ENCODE measurements at regions not wholly inside any gene's neighbourhood (a gene's known extent, or its start where the extent isn't known, plus 50 kb on each side); places are given as distances from the start of the nearest gene placed in this dataset.

DNA sequence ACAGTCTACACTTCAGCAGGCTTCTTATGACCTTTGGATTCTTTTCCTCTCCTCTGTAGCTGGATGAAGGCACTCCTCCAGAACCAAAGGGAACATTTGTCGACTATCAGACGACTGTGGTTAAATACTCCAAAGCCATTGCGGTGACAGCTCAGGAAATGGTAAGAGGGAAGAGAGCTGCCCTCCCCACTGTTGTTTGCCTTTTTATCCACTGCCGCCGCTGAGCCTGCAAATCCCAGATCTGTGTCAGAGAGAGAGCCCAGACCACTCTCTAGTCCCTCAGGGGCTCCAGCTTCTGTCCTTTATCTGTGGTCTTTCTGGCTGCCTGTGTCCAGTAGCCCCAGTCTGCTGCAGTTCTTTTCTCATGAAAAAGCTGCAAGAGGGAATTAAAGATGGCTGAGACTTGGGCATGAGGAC lies 261.5 kb upstream of the TPM1 start:
- no peak overlapping the region for H3K4me3 ChIP-seq (ENCODE audit: low read depth, low read length)
- TF ChIP-seq, protein P1, sequence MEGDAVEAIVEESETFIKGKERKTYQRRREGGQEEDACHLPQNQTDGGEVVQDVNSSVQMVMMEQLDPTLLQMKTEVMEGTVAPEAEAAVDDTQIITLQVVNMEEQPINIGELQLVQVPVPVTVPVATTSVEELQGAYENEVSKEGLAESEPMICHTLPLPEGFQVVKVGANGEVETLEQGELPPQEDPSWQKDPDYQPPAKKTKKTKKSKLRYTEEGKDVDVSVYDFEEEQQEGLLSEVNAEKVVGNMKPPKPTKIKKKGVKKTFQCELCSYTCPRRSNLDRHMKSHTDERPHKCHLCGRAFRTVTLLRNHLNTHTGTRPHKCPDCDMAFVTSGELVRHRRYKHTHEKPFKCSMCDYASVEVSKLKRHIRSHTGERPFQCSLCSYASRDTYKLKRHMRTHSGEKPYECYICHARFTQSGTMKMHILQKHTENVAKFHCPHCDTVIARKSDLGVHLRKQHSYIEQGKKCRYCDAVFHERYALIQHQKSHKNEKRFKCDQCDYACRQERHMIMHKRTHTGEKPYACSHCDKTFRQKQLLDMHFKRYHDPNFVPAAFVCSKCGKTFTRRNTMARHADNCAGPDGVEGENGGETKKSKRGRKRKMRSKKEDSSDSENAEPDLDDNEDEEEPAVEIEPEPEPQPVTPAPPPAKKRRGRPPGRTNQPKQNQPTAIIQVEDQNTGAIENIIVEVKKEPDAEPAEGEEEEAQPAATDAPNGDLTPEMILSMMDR (conservative IDR thresholded peaks at IDR 0.05; ENCODE audit: low read depth, low read length) = no peak
- DNase-seq (ENCODE audit: low read depth) = no peak

DNA sequence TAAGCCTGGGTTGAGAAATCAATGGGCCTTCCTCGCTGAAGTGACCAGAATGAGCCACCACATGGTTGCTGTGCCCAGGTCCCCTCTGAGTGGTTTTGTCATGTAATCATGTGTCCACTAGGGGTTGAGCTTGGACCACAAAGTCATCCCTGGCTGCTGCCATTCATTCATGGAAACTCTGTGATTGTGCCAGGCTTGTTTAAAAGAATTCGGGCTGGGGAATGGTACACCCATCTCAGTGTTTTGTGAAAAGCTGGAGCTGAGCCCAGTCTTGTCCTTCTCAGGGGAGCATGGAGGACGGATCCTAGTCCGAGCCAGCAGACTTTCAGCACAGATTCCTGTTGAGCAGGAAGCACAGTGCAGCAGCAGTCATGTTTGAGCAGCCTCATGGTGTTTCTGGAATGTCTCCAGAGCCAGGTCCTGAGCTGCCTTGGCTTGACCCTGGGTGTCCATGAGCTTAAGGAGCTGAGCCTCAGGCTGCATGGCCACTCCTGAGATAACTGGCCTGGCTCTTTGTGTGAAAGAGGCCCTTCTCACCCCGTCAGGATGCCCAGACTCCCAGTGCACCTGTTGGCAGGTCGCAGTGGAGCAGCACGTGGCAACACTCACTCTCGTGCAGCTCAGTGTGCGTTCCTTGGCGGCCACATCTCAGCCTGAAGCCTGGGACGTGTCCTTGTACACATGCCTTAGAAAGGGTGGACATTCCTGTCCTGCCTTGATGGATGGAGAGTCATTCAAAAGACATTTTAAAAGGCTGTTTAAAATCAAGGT lies 260.3 kb upstream of the TPM1 start:
- TF ChIP-seq, protein P1 (conservative IDR thresholded peaks at IDR 0.05; ENCODE audit: low read depth, low read length) = peak; percentile 84
- DNase-seq (ENCODE audit: low read depth) = peak; percentile 91

DNA sequence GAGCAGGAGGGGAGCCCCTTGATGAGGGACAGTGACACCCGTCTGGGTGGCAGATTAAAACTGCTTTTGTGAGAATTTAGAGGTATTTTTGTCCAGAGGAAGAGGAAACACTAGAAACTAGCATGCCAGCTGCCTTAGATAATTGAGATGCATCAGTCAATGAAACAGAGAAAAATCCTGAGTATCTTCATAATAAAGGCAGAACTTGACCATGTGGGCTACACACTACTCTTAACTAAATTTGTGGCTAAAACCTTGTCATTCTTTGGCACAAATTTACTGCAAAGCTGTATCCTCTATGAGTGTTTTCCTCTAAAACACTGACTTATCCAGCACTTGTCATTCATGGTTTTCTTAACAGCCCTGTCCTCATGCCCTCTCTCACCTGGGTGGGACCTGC lies 259.7 kb upstream of the TPM1 start:
- no peak overlapping the region for H3K4me3 ChIP-seq (ENCODE audit: low read depth, low read length)
- TF ChIP-seq, protein P1 (conservative IDR thresholded peaks at IDR 0.05; ENCODE audit: low read depth, low read length) = no peak
- no peak for DNase-seq (ENCODE audit: low read depth)

More for the DNA sequence above, 260.3 kb upstream of the TPM1 start:
- no peak overlapping the region for H3K4me3 ChIP-seq (ENCODE audit: low read depth, low read length)

DNA sequence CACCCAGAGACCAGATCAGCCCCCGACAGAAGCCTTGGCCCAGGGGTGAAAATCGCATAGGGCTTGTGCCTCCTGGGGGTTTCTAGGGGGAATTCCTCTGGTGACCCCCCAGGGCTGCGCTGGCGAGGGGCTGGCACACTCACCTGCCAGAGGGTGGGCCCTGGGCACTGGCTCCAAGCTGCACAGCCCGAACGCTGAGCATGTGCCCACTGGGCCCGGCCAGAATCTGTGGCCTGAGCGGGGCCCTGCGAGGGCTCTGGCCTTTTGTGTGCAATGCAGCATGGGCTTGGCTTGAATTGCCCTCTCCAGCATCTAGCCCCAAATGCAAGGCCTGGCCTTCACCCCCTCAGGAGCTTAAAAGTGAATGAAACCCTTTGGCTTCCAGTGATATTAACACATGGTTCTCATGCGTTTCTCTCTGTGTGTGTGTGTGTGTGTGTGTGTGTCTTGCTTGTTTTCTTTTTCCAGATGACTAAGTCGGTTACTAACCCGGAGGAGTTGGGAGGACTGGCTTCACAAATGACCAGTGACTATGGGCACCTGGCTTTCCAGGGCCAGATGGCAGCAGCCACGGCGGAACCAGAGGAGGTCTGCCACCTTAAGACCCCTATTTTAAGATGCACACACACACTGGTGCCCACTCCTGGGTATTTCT lies 259.1 kb upstream of the TPM1 start:
- TF ChIP-seq, protein P1 (conservative IDR thresholded peaks at IDR 0.05; ENCODE audit: low read depth, low read length) = no peak
- H3K4me3 ChIP-seq (ENCODE audit: low read depth, low read length) = no peak overlapping the region
- no peak for DNase-seq (ENCODE audit: low read depth)

DNA sequence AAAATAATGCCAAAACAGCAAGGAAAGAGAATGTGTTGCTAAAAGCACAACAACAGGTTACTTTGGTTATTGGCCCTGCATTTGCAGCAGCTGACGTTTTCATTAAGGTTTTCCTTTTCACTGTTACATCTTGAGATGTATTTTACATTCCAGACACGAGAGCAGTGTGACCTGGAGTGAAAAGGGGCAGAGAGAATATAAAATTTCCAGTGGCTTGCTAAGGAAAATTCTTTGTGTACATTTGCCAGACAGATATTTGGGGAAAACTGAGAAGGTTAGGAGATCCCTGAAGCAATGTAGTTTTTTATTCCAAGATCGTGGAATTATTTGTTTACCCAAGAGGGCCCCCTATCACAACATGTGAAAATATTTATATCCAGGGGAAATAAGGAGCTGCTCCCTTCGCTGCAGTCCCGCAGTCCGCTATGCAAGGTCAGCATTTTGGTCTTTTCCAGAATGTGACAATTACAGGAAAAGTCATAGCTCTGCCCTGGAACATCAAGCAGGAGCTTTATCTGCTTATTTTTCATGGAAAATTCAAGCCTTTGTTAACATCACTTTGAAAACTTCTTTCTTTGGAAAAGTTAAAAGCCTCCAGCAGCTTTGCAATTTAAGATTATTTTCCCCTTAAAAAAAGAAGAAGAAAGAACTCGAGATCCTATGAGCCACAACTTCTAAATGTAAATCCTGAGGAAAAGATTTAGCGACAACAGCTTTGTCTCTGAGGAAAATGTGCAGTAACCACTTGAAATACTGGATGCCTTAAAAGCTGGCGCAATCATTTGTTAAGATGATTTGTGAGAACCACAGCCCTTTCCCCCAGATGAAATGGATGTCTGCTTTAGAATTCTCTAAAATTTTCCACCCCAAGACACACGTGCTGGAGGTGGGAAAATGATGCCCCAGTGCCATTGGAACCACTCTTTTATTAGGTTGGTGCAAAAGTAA lies 256.4 kb upstream of the TPM1 start:
- TF ChIP-seq, protein P1 (conservative IDR thresholded peaks at IDR 0.05; ENCODE audit: low read depth, low read length) = no peak
- no peak for DNase-seq (ENCODE audit: low read depth)
- H3K4me3 ChIP-seq (ENCODE audit: low read depth, low read length) = no peak overlapping the region

DNA sequence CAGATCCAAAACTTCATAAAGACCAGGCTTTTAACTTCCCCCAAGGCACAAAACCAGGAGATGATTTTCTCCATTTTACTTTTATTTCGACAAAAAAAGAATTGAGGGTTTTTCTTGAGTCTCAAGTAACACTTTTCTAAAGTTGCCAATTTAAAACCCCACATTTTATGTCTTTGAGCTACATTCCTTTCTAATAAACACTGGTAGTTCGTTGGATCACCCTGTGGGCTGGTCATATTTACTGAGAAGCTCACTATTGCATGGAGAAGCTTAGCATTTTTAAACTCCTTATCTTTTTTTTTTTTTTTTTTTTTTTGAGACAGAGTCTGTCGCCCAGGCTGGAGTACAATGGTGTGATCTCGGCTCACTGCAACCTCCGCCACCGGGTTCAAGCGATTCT lies 255.1 kb upstream of the TPM1 start:
- no peak for DNase-seq (ENCODE audit: low read depth)
- no peak overlapping the region for H3K4me3 ChIP-seq (ENCODE audit: low read depth, low read length)
- TF ChIP-seq, protein P1 (conservative IDR thresholded peaks at IDR 0.05; ENCODE audit: low read depth, low read length) = no peak

Data from epithelial cell of proximal tubule (primary cell).